ENCODE measurements at regions not wholly inside any gene's neighbourhood (a gene's known extent, or its start where the extent isn't known, plus 50 kb on each side); places are given as distances from the start of the nearest gene placed in this dataset.

GRCh38 chr5:152305525-152305924 lies 99.6 kb downstream of the NMUR2 start:
- TF ChIP-seq, protein P1, sequence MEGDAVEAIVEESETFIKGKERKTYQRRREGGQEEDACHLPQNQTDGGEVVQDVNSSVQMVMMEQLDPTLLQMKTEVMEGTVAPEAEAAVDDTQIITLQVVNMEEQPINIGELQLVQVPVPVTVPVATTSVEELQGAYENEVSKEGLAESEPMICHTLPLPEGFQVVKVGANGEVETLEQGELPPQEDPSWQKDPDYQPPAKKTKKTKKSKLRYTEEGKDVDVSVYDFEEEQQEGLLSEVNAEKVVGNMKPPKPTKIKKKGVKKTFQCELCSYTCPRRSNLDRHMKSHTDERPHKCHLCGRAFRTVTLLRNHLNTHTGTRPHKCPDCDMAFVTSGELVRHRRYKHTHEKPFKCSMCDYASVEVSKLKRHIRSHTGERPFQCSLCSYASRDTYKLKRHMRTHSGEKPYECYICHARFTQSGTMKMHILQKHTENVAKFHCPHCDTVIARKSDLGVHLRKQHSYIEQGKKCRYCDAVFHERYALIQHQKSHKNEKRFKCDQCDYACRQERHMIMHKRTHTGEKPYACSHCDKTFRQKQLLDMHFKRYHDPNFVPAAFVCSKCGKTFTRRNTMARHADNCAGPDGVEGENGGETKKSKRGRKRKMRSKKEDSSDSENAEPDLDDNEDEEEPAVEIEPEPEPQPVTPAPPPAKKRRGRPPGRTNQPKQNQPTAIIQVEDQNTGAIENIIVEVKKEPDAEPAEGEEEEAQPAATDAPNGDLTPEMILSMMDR (IDR thresholded peaks at IDR 0.05; ENCODE audit: low read depth, low read length) = no peak
- TF ChIP-seq EZH2phosphoT487 (IDR thresholded peaks at IDR 0.05; ENCODE audit: low read depth) = no peak

All from OCI-LY3 (cell line).